Ishikawa (cell line): ENCODE measurements at regions not wholly inside any gene's neighbourhood (a gene's known extent, or its start where the extent isn't known, plus 50 kb on each side); places are given as distances from the start of the nearest gene placed in this dataset.

Experiments
- EP300 ChIP-seq: IDR thresholded peaks from 2 replicates; pipeline ENCODE4 v1.6.1; 2012; ENCODE audit warnings: borderline replicate concordance
- TF ChIP-seq, protein P1 (sequence below): IDR thresholded peaks from 2 replicates; pipeline ENCODE4 v1.6.1; 2012

DNA sequence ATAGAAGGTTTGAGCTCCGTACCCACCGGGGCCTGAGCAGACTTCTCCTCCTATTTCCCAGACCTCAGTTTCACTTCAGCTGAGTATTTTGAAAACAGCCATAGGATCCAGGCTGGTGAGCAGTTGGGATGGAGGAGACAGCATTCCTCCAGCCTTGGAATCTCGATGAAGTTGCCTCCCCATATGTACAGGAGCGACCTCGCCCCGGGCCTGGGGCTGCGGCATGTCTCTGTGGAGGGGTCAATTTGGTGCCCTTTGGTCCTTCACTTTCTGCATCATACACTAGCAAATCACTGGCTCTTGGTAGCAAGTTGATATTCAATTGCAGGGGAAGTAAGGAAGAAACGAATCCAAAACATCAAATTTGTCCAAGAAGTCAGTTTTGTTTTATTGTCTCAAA is 402.0 kb upstream of the IRX4 start:
- no peak for TF ChIP-seq EP300
- TF ChIP-seq, protein P1, sequence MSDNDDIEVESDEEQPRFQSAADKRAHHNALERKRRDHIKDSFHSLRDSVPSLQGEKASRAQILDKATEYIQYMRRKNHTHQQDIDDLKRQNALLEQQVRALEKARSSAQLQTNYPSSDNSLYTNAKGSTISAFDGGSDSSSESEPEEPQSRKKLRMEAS, result no peak
